ENCODE measurements at regions not wholly inside any gene's neighbourhood (a gene's known extent, or its start where the extent isn't known, plus 50 kb on each side); places are given as distances from the start of the nearest gene placed in this dataset.
"Not testable (repeated sequence)": the region's sequence is repeated elsewhere in the genome, so short reads cannot be mapped to it uniquely, and the experiment has no call there.

DNA sequence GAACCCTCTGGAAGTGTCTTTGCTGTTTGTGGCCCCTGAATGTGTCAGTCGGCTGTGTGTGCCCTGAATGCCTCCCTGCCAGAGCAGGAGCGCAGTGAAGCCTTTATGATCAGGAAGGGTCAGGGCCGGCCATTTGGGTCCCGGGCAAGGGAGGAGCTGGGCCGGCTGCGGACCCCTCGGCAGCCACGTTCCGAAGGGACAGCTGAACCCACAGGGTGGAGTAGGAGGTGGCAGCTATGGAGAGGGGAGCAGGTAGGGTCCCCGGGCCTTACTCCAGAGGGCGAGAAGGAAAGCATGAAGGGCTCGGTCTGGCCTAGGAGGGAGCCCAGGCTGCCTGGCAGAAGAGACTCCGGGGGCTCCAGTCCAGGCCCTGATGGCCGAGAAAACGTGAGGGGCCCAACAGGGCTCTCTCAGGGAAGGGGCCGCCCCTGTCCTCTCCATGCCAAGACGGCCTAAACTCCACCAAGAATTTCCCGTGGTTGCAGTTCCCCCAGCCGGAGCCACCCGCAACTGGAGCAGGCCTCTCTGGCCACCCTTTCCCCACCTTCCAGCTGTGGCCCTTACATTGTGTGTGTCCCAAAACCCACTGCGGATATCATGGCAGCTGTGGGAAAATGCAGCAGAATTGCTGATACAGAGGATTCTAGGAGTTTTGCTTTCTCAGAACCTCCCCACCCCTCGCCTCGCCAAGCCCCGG is 182.2 kb upstream of the STK26 start:
- DNase-seq, result no peak
- Histone ChIP-seq H3K27me3 (ENCODE audit: insufficient read depth, low read depth, severe bottlenecking) (peaks cover 15% of the 10 kb centered on the region), H3K4me3 (ENCODE audit: low read depth, low read length) (no peak overlapping the region), H3K27ac (no peak overlapping the region), H3K9me3 (ENCODE audit: severe bottlenecking) (no peaks in the 10 kb centered on the region), H3K36me3 (no peaks in the 10 kb centered on the region)
- no peak for TF ChIP-seq CTCF (IDR thresholded peaks at IDR 0.05; ENCODE audit: low read depth, low read length)

DNA sequence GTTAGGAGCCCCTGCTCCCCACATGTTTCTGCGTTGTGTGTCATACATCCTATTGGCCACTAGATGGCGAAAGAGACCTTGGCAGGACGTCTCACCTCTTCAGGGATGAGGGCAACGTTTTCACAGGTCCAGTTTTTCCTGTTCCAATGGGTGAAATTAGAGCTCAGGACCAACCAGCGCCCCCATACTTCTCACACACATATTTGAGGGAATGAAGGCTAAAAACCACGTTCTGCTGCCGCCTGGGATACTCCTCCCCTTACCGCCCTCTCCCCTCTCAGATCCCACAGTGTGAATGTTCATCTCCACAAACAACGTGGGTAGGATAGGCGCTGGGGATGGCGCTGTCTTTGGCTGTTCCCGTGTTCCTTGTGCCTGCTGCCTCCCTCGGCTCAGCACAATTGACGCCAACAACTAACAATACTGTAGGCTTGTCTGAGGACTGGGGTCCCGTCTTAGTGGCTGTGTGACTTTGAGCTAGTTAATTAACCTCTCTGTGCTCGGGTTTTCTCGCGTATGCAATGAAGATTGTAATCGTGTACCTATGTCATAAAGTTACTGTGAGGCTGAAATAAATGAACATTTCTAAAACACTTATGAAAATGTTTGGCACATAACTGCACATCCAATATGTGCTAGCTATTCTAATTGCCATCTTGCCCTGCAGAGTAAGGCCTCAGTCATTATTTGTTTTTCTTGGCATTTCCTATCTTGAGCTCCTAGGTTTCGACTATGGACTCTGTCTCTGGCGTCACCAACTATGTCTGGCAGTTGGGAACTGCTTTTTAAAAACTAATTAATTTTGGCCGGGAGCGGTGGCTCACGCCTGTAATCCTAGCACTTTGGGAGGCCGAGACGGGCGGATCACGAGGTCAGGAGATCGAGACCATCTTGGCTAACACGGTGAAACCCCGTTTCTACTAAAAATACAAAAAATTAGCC is 181.3 kb upstream of the STK26 start:
- Histone ChIP-seq H3K36me3 (no peaks in the 10 kb centered on the region), H3K9me3 (ENCODE audit: severe bottlenecking) (no peaks in the 10 kb centered on the region), H3K27ac (no peak overlapping the region), H3K27me3 (ENCODE audit: insufficient read depth, low read depth, severe bottlenecking) (peaks cover 15% of the 10 kb centered on the region), H3K4me3 (ENCODE audit: low read depth, low read length) (no peak overlapping the region)
- TF ChIP-seq CTCF (IDR thresholded peaks at IDR 0.05; ENCODE audit: low read depth, low read length), result peak; percentile 84
- DNase-seq, result peak; percentile 40

GRCh38 chrX:131843987-131844386 is 179.1 kb upstream of the STK26 start:
- H3K27me3 ChIP-seq (ENCODE audit: insufficient read depth, low read depth, severe bottlenecking), result peaks cover 22% of the 10 kb centered on the region
- H3K4me3 ChIP-seq (ENCODE audit: low read depth, low read length), result no peak overlapping the region
- TF ChIP-seq CTCF (IDR thresholded peaks at IDR 0.05; ENCODE audit: low read depth, low read length), result no peak
- no peaks in the 10 kb centered on the region for H3K9me3 ChIP-seq (ENCODE audit: severe bottlenecking)
- H3K27ac ChIP-seq, result no peak overlapping the region
- H3K36me3 ChIP-seq, result no peaks in the 10 kb centered on the region
- no peak for DNase-seq

DNA sequence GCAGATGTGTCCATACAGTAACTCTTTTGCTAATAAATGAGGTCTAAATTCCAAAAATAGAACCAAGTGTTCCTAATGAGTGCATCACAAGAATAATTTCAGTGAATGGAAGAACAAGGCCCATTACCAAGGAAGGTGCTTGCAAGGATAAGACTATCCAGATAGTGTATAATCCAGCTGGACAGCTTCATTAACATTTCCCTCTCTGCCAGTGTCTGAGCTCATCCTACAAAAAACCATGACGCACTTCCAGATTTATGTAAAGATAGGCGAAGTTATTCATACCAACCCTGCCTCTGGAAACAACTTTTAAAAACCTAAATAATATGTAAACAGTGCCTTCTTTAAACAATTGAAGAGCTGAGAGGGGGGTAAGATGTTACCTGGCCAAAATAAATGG is 177.9 kb upstream of the STK26 start:
- no peak for DNase-seq
- TF ChIP-seq CTCF (IDR thresholded peaks at IDR 0.05; ENCODE audit: low read depth, low read length), result no peak
- no peak overlapping the region for H3K4me3 ChIP-seq (ENCODE audit: low read depth, low read length)

DNA sequence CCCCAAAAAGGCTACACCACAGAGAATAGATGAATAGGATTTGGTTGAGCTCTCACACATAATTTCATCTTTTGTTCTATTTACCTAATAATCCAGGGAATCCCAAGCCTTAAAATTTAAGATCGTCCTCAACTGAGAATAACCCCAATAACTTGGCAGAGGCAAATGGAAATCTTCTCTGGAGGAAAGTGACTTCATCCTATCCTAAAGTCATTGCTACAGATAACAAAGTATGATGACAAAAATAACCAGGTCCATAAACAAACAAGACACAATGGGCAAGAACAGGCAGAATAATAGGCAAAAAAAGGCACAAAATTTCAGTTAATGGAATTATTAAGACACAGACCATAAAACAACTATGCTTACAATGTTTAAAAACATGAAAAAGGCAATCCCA is 177.3 kb upstream of the STK26 start:
- DNase-seq, result no peak
- Histone ChIP-seq H3K4me3 (ENCODE audit: low read depth, low read length) (no peak overlapping the region), H3K9me3 (ENCODE audit: severe bottlenecking) (no peaks in the 10 kb centered on the region), H3K27ac (no peak overlapping the region), H3K36me3 (no peaks in the 10 kb centered on the region), H3K27me3 (ENCODE audit: insufficient read depth, low read depth, severe bottlenecking) (peaks cover 28% of the 10 kb centered on the region)
- TF ChIP-seq CTCF (IDR thresholded peaks at IDR 0.05; ENCODE audit: low read depth, low read length), result no peak

More for the DNA sequence above, 177.9 kb upstream of the STK26 start:
- H3K27ac ChIP-seq, result no peak overlapping the region
- no peaks in the 10 kb centered on the region for H3K9me3 ChIP-seq (ENCODE audit: severe bottlenecking)
- peaks cover 27% of the 10 kb centered on the region for H3K27me3 ChIP-seq (ENCODE audit: insufficient read depth, low read depth, severe bottlenecking)
- no peaks in the 10 kb centered on the region for H3K36me3 ChIP-seq

GRCh38 chrX:131850964-131851363 is 172.1 kb upstream of the STK26 start:
- not testable (repeated sequence) for H3K36me3 ChIP-seq; DNase-seq; H3K27ac ChIP-seq; H3K9me3 ChIP-seq (ENCODE audit: severe bottlenecking); H3K4me3 ChIP-seq (ENCODE audit: low read depth, low read length)
- peaks cover 20% of the 10 kb centered on the region for H3K27me3 ChIP-seq (ENCODE audit: insufficient read depth, low read depth, severe bottlenecking)

Measured in WERI-Rb-1 (cell line).